Ovary (tissue), 3 donors: ENCODE measurements at regions not wholly inside any gene's neighbourhood (a gene's known extent, or its start where the extent isn't known, plus 50 kb on each side); places are given as distances from the start of the nearest gene placed in this dataset.

Experiments used
- POLR2A ChIP-seq: fragments of 450-650 bp; IDR thresholded peaks from one replicate; pipeline ENCODE4 v1.6.1; 2017; ENCODE audit warnings: antibody characterized with exemption, mild to moderate bottlenecking, moderate library complexity
- TF ChIP-seq, protein P1 (sequence below), 3 donors: fragments of 450-650 bp in 2 of 3; fragments of 200-600 bp in 1 of 3; IDR thresholded peaks; one replicate each; pipeline versions ENCODE4 v1.5.1 to v1.8.0; 2016 to 2022; ENCODE audit warnings: antibody characterized with exemption in 3 of 3, mild to moderate bottlenecking in 1 of 3
- donor health status: DM: no; HTN: no; CAD: no.

DNA sequence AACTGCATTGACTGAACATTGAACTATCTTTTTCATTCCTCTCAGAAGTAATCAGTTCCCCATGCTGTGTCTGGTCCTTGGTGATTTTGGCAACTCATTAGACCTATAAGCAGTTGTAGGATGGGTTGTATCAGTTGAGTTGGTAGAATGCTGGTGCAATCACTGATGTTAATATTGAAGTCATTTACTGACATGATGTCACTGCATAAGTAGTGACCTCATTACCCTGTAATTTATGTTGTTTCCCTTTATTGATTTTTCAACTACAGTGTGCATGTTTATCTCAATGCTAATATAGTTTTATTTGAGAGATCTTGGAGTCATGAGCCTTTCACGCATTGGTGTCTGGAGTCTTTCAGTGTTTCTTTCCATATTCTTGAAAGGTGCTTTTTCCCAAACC lies 275.0 kb downstream of the SPATA31D1 start:
- TF ChIP-seq, protein P1, sequence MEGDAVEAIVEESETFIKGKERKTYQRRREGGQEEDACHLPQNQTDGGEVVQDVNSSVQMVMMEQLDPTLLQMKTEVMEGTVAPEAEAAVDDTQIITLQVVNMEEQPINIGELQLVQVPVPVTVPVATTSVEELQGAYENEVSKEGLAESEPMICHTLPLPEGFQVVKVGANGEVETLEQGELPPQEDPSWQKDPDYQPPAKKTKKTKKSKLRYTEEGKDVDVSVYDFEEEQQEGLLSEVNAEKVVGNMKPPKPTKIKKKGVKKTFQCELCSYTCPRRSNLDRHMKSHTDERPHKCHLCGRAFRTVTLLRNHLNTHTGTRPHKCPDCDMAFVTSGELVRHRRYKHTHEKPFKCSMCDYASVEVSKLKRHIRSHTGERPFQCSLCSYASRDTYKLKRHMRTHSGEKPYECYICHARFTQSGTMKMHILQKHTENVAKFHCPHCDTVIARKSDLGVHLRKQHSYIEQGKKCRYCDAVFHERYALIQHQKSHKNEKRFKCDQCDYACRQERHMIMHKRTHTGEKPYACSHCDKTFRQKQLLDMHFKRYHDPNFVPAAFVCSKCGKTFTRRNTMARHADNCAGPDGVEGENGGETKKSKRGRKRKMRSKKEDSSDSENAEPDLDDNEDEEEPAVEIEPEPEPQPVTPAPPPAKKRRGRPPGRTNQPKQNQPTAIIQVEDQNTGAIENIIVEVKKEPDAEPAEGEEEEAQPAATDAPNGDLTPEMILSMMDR (IDR thresholded peaks at IDR 0.05) = no peak
- TF ChIP-seq POLR2A = no peak
